ENCODE measurements at regions not wholly inside any gene's neighbourhood (a gene's known extent, or its start where the extent isn't known, plus 50 kb on each side); places are given as distances from the start of the nearest gene placed in this dataset.
"Not testable (repeated sequence)": the region's sequence is repeated elsewhere in the genome, so short reads cannot be mapped to it uniquely, and the experiment has no call there.

DNA sequence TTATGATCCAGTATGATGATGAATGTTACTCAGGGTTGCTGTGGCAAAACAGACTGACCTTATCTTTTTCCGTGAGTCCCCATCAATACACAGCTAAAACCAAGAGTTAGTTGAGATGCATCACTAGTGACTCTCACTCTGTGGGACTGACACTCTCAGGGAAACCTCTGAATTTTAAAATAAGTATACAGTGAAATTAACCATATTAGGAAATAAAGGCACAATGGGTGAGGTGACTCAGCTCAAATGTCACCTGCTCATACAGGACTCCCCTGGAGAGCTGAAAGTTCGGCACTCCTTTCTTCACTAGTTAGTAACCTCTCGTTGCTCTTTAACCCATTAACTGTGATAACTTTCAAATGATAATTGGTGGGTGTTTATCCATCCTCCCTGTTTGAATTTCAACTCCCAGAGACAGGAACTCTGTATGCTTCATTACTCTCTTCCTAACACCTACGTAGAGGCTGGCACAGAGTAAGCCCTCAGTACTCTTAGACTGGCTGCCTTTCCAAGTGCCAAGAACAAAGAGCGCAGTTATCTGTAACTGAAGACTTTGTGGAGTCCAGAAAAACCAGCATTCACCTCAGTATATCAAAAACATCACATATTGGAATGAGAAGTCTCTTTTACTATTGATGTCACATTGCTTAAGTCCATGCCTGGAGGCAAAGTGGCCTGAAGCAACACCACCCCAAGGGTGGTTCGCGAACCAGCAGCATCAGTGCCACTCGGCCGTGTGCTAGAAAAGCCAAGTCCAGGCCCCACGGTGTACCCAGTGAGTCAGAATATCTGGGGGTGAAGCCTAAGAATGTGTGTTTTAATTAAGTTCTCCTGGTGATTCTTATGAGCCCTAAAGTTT, 91.1 kb downstream of the NIBAN1 start:
- no peak for DNase-seq

DNA sequence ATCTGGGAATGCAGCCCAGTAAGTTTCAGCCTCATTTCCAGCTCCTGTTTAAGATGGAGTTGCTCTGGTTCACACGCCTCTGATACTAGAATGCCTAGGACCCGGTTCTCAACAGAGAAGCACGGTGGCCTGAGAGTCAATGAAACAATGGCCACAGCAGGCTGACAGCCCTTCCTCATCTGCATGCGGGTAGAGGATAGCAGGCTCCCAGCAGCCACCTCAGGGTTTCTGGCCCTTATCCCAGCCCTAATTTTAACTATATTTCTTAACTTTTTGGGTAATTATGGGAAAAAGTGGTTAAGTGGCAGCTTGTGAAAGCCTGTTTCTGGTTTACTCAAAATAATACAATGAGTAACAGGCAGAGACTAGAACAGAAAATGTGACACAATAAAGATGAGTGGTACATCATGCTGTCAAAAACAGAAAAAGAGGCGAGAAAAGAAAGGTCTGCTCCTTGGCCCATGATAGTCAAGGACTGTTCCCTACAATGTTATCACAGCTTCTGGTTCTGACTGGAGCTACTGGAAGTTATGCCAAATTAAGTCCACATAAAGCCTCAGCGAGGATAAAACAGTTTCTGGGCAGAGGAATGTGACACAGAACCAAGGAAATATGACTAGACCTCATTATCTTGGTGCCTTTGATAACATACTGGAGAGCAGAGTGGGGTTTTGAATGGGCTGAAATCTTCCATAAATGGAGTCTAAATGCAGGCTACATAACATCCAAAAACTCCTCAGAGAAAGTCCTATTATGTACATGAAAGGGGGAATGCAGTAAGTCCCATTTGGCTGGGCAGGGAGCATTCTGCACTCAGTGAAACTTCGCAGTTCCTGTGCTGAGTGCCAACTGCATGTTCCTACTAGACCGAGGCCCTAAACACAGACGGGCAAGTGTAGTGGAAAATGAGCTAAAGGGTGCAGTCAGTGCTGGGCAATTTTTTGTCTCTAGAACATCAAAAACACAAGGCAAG, 92.1 kb downstream of the NIBAN1 start:
- DNase-seq = no peak

DNA sequence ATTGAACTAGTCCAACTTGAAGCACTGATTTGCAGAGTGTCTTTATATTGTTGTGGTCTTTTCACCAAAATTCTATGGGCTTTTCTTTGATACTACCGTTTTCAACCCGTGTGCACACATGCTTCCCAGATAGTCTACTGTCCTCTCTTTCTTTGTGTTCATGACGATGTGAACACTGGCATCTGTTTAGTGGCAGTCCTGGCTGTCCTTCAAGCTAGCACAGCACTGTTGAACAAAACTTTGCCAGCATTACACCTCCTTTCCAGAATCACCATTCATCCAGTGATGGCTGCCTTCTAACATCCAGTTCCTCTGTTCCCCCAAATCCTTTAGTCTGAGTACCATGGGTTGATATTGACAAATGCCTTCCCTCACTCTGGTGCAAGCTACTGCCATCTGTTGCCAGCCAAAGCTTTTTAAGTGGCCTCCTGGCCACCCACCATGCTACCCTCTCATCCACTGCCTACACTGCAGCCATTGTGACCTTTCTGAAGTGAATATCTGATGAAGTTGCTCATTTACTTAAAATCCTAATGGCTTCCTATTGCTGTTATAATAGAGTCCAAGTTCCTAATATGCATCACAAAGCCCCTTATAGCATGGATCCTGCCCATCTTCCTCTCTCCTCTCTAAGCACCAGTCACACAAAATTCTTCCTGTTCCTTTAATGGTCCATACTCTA, 94.3 kb downstream of the NIBAN1 start:
- no peak for DNase-seq

DNA sequence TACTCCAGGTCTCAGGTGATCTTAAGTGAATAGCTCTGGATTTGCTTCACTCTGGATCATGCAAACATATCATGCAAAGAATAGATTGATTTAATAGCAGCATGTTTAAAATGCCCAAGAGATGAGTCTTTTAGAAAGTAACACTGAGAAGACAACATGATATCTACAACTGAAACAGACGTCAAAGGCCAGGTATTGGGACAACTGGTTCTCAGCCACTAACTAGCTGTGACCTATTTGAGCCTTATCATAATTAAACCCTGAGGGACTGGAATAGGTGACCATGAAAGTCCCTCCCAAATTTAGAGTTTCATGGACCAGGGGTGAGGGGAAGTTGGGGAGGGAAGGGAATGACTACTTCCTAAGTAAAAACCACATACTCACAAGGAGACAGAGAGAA, 95.7 kb downstream of the NIBAN1 start:
- no peak for DNase-seq

DNA sequence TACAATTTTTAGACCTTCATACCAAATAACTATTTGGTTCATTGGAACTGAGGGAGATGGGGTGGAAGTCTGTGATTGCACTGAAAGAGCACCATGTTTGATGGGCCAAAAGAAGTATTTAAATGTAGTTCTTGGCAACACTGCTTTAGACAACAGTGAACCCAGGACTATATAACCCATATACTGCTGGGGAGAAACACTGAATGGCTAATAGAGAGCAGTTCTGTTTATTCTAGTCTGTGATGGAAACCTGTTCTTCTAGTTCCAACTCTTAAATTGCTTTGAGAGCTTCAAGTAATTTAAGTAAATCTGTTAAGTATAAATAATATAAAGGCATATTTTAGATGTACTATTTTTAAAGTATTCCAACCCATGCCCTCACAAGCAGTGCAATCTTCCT, 96.3 kb downstream of the NIBAN1 start:
- no peak for DNase-seq

DNA sequence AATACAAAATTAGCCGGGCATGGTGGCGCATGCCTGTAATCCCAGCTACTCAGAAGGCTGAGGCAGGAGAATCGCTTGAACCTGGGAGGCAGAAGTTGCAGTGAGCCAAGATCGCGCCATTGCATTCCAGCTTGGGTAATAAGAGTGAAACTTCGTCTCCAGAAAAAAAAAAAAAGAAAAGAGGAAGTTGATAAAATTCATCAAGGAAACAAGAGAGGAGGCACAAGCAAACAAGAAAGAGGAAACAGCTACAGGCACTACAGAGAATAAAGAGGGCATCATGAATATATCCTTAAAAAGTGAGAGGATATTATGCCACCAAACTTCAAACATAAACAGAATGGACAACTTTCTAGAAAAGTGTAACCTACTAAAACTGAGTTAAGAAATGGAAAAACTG, 98.3 kb downstream of the NIBAN1 start:
- DNase-seq = not testable (repeated sequence)

DNA sequence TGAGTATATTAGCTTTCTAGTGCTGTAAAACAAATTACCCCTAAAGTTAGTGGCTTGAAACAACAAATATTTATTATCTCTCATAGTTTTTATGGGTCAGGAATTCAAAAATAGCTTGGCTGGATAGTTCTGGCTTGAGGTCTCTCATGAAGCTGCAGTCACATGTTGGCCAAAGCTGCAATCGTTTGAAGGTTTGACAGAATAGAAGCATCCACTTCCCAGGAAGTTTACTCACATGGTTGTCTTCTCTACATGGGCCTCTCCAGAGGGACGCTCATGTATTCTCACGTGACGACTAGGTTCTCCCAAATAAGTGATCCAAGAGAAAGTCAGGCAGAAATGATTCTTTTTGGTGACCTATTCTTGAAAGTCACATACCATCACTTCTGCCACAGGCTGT, 99.1 kb downstream of the NIBAN1 start:
- DNase-seq = no peak

DNA sequence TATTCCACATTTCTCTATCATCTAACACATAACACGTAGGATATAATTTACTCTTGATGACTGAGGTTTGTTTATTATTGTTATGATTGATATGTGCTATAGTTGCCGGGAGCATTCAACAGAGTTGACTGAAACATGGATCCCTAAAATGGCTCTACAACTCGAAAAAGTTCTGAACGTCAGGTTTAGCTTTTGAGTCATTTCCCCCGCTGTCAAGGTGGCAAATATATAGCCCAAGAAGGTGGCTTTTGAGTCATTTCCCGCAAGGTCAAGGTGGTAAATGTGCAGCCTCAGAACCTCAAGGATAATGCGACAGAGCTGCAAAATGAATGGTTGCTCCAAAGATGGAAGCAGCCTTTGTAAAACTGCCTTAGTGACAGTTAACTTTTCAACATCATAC, 104.0 kb downstream of the NIBAN1 start:
- DNase-seq = no peak

DNA sequence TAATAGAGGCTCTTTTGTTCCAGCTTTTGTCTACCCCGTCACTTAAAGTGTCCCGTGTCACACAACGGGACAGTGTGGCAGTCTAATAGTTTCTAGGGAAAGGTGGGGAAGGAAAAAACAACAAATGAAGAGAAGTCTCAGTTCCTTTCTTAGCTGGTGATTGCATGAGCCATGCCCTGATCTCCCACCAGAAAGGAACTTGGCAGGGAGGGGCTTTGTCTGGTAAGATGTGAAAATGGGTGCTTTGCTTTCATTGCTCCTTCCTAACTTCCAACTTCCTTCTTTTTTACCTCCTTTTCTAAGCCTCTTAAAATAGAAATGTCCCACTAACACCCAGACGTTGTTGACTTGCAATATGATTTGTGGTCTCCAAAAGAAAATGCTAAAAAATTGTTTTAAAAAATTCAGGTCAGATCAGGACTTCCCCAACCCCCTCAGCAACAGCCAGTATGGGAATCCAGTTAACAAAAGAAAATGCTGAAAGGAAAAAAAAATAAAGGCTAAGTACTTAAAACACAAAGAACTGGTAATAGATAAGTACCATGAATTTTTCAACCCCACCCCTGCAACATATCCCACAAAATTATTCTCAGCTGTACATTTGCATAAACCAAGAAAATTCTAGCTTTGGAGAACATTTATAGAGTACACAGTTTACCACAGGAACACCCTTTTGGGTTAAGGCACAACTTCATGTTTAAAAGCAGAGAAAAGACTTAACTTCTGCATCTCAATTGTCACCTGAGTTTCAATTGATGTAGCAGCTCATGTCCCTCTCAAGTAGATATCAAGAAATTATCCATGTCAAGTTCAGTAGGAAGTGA, 106.2 kb downstream of the NIBAN1 start:
- no peak for DNase-seq

DNA sequence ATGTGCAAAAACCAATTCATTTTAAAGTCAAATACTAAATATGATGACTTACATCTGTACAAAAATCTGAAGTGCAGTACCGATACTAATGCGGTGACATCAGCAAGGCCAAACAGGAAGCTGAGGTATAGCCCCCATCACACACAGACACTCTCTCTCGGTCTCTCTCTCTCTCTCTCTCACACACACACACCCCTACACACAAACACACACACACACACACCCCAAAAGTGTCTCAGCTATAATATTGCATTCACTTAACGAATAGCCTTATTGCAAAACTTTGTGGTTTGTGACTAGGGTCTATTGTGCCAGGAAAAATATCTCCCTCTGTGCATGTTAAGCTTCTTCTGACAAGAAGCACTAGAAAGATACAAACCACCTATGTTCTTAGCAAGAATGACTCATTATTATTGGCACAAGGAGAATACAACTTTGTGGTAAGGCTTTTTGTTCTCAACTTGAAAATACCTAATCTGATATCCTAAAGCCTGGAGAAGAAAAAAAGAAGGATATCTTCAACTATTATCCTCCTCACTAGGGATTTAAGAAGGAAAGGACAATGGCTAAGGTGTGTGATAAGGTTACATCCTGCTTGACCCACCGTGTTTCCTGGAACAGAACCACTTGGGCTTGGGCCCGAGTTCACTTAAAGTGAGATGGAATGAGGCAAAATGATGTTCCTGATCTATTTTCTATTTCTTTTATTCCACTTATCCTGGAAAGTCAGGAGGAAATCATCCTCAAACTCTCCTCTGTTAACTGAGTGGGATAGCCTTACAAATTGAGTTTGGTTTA, 107.1 kb downstream of the NIBAN1 start:
- no peak for DNase-seq

DNA sequence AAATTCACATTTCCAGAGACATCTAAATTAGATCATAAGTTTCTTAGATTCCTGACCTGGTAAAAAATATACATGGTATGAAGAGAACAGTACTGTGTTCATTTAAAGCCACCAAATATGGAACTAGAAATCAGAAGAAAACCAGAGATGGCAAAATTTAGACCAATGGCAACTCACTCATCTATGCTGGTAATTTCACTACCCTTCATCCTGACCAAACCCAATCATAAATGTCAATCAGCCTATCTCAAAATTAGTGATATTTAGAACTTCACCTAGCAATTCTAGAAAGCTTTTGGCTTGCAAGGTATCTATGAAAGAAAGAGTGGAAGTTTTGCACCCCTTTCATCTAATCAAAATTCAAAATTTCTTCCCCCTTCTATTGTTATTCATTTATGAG, 107.7 kb downstream of the NIBAN1 start:
- no peak for DNase-seq

DNA sequence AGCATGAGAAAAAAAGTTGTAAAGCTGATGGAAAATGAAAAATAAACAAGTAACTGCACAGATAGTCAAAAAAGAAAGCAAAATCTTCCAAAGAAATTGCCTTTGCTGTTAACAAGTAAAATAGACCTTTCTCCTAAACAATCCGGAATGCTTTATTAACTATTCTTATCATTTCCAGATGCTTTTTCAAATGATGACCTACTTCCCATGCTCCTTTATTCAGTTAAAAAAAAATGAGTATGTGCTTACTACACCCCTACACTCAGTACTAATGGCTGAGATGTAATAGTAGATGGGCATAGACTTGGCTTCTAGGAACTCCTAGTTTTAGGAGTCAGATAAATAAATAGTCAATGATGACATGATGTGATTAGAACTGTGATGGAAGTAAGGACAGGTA, 108.5 kb downstream of the NIBAN1 start:
- DNase-seq = no peak

DNA sequence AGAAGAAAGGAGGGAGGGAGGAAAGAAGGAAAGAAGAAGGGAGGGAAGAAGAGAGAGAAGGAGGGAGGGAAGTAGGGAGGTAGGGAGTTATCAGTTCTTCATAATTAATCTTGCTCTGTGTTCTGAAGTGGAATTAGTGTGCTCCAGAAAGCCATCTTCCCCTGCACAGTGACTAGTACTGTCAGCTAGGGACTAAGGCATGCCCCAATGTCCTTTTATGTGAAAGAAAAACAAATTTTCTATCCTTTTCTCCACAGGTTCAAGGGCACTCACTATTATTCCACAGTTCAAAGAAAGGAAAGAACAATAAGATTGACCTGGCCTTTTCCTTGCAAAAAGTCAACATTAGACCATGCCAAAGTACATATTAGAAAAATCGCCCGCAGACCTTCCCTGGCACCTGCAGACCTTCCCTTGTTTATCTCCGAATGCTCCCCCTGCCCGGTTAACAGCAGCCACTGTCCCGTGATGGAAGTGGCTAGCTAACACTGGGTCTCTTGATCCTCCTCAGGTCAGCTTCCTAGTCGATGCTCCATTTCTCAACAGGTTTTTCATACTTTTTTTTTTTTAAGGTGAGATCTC, 107.2 kb upstream of the EDEM3 start:
- no peak for DNase-seq

DNA sequence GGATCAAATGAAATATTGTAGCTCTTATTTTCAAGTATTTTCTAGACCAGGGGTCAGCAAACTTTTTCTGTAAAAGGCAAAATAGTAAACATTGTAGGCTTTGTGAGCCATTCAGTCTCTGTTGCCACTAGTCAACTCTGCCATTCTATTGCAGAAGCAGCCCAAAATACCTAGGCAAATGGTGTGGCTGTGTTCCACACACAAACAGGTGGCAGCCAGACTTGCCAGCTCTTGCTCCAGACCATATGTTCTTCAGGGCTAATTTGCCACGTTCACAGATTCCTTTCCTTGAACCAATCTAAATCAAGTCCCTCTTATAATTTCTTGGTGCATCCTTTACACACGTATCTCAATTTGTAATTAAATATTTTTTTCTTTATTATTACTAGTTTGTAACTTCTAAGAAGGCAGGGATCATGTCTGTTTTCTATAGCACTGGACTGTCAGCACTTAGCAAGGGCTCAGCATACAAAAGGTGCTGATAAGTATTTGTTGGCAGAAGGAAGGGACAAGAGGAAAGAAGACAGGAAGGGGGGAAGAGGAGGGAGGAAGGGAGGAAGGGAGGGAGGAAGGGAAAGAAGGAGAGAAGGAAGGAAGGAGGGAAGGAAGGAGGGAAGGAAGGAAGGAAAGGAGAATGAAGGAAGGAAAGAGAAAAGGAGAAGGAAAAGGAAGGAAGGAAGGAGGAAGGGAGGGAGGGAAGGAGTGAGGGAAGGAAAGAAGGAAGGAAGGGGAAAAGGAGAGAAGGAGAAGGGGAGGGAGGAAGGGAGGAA, 106.5 kb upstream of the EDEM3 start:
- no peak for DNase-seq

DNA sequence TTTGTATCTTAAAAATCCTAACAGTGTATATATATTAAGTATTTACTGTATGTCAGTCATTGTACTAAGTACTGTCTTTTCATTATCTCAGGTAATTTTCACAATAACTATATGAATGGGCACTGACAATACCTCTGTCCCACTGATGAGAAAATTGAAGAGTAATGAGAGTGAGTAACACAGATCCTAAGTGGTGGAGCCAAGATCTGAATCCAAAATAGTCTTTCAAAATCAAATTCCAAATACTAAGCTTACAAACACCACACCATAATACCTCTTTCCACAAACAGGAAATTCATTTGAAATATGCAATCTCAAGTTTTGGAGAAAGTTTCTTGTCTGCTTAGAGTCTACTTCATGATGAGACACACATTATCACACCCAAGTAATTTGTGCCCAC, 105.9 kb upstream of the EDEM3 start:
- no peak for DNase-seq

DNA sequence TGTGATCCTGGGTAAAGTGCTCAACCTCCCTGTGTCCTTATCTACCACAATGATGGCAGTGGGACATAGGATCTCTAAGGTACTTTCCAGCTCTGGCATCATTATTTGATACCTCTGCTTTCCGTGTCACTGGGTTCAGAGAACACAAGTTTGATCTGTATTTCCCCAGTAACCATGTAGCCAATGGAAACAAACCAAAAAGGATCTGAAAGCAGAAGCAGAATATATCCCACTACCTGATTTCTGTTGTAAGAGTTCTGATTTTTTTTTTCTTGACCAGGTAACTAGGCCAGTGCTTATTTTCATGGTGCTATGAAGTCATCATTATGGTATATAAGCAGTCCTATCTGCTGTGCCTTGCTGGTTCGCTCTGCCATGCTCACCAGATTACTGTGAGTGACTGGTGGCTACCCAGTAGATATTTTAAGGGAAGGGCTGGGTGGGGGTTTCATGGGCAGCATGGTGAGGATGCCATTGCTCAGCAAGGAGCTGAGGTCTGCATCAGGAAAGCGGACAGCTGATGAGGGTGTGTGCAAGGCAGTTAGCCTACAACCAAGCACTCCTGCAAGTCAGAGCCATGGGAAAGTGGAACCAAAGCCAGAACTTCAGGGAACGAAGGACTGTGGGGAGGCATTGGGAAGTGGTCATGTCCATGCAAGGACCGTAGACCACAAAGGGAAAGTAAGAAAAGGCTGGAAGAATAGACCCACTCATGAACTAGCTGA, 104.9 kb upstream of the EDEM3 start:
- no peak for DNase-seq

DNA sequence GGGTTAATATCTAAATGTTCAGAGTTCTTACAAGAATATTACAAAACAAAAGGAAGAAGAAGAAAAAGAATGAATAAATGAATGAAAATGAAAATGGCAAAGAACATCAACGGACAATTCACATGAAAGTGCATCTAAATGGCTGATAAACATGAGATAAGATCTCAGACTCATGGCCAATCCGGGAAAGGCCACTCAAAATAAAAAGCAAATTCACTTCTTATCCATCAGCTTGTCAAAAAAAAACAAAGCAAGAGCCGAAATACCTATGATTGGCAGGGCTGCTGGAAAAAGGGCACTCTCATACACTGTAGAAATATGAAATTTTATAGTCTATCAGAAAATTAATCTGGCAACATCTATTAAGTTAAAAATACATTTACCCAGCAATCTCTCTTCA, 103.6 kb upstream of the EDEM3 start:
- no peak for DNase-seq

DNA sequence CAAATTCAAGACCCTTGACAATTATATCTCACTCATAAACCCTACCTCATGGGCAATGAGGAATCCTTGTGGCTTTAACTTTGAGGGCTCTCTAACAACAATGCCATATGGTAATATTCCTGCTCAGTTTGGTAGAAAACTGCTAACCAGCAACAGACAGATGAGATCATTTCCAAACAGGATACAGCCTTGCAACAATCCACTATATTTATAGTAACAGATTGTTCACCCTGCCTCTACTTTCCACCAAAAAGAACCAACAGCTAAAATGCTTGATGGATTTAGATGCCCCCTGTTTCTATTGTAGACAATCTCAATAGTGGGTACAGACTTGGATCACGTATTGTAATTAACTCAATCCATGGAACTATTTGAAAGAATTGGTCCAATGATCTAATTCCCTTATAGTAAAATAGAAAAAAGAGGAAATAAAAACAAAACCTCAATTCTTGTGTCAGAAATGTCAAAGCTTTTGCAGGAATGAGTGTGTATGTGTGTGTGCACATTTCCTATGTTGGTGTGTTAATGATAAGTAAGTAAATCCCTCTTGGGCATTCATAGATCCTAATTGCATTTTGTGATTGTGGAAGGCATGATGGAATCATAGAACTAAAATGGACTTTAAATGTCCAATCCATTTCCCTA, 100.0 kb upstream of the EDEM3 start:
- no peak for DNase-seq

DNA sequence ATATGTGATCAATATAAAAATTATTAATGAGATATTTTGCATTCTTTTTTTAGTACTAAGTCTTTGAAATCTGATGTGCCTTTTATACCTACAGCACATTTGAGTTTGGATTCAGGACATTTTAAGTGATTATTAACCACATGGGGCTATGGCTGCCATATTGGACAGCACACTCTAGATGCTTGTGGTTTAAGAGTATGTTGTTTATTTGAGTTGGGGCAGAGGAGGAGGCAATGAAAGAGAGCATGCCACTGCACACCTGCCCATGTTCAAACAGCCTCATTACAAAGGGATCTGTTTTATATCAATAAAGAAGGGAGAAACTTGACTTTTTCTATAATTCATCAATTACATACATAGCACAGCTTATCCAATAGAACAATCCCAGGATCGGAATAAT, 99.4 kb upstream of the EDEM3 start:
- DNase-seq = no peak

Measured in NCI-H2081 treated with DMSO at 0.1 percent for 48 hours (cell line).